Duodenal mucosa (tissue), 2 donors: ENCODE measurements at regions not wholly inside any gene's neighbourhood (a gene's known extent, or its start where the extent isn't known, plus 50 kb on each side); places are given as distances from the start of the nearest gene placed in this dataset.
"Not testable (repeated sequence)": the region's sequence is repeated elsewhere in the genome, so short reads cannot be mapped to it uniquely, and the experiment has no call there.

Experiments used
- H3K27ac ChIP-seq: one replicate; pipeline ENCODE4 v1.7.0; 2013; ENCODE audit warnings: low read depth, low read length
- H3K27me3 ChIP-seq, 2 donors: one replicate each; pipeline ENCODE4 v1.7.0; 2013; ENCODE audit warnings: low read length in 2 of 2, control low read depth in 1 of 2; ENCODE audit not compliant: insufficient read depth in 2 of 2, control insufficient read depth in 1 of 2
- H3K36me3 ChIP-seq, 2 donors: one replicate each; pipeline ENCODE4 v1.7.0; 2013; ENCODE audit warnings: low read length in 2 of 2, control low read depth in 1 of 2; ENCODE audit not compliant: insufficient read depth in 2 of 2, control insufficient read depth in 1 of 2
- H3K4me1 ChIP-seq, 2 donors: one replicate each; pipeline ENCODE4 v1.7.0; 2013; ENCODE audit warnings: low read length in 2 of 2, control low read depth in 1 of 2; ENCODE audit not compliant: insufficient read depth in 2 of 2, control insufficient read depth in 1 of 2
- H3K4me3 ChIP-seq, 2 donors: one replicate each; pipeline ENCODE4 v1.7.0; 2013; ENCODE audit warnings: low read length in 2 of 2, low read depth in 1 of 2
- H3K9ac ChIP-seq, 2 donors: one replicate each; pipeline ENCODE4 v1.7.0; 2013; ENCODE audit warnings: low read length in 2 of 2, low read depth in 1 of 2
- H3K9me3 ChIP-seq, 2 donors: one replicate each; pipeline ENCODE4 v1.7.0; 2013; ENCODE audit warnings: low read length in 2 of 2, control low read depth in 1 of 2; ENCODE audit not compliant: control insufficient read depth in 1 of 2

DNA sequence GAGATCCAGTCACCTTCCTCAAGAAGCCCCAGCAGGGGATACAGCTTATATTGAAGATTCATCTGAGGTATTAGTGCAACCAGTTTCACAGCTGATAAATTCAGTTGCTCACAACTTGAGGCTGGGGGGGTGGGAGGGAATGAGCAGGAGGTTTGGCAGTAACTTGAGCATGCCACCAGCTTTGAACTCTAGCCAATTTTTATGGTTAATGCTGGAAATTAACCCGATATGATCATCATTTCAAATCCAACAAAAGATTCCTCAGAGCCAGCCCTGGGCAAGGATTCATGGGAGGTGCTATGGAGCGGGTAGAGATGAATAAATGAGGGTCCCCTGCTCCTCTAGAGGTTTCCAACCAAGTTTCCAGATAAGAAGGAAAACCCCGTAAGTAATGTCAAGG lies 73.1 kb upstream of the HES1 start:
- no peak overlapping the region for H3K4me3 ChIP-seq
- H3K27me3 ChIP-seq, result no peaks in the 10 kb centered on the region
- H3K4me1 ChIP-seq, result peaks cover 2 to 6% of the 10 kb centered on the region in 2 donors
- H3K27ac ChIP-seq, result no peak overlapping the region
- no peak overlapping the region for H3K9ac ChIP-seq
- no peaks in the 10 kb centered on the region for H3K36me3 ChIP-seq
- H3K9me3 ChIP-seq, result no peaks in the 10 kb centered on the region

DNA sequence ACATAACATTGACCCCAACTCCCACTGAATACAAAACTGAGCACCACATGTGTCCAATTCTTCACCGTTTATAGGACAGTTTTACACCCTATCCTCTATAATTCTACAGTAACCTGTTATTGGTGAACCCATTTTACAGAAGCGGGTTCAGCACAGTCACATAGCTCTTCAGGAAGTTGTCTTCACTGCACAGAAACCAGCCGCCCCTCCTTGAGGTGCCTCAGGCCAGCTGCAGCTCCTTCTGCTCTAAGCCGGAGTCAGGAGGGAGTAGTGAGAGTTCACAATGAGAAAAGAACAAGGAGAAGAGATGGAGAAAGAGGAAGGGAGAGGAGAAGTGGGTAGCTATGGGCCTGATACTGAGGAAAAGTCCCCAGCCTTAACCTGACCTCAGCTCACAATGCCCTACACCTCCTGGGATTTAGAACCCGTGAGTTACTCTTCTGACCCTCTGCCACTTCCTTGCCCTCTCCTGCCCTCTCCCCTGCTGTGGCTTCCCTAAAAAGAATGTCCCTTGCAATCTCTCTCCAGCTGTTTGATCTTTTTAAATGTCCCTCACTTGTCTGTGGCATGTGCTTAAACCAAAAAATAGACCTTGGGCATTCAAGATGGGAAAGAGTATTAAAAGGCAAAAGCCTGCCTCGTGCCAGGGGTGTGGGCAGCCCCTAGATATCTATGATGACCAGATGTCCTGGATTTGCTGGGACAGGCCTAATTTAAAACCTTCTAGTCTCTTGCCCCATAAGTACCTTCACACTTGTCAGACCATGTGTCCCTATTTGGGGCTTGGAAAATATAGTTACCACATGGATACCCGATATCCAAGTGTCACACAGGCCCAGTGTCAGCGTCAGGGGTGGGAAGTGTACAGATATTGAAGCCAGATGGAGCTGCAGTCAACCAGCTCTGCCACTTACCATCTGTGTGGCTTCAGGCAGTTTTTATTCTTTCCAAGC lies 71.3 kb upstream of the HES1 start:
- no peak overlapping the region for H3K4me3 ChIP-seq
- no peaks in the 10 kb centered on the region for H3K27me3 ChIP-seq
- no peaks in the 10 kb centered on the region for H3K36me3 ChIP-seq
- H3K9me3 ChIP-seq, result no peaks in the 10 kb centered on the region
- H3K4me1 ChIP-seq, result peaks cover 0 to 6% of the 10 kb centered on the region in 2 donors
- H3K9ac ChIP-seq, result no peak overlapping the region
- no peak overlapping the region for H3K27ac ChIP-seq

DNA sequence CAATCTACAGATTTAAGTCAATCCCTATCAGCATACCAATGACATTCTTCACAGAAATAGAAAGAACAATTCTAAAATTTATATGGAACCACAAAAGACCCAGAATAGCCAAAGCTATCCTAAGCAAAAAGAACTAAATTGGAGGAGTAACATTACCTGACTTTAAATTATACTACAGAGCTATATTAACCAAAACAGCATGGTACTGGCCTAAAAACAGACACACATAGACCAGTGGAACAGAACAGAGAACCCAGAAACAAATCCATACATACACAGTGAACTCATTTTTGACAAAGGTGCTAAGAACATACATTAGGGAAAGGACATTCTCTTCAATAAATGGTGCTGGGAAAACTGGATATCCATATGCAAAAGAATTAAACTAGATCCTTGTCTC lies 68.6 kb upstream of the HES1 start:
- not testable (repeated sequence) for H3K9me3 ChIP-seq, H3K27me3 ChIP-seq, H3K36me3 ChIP-seq, H3K27ac ChIP-seq, H3K9ac ChIP-seq, H3K4me3 ChIP-seq
- H3K4me1 ChIP-seq, result peaks cover 12 to 18% of the 10 kb centered on the region in 2 donors

DNA sequence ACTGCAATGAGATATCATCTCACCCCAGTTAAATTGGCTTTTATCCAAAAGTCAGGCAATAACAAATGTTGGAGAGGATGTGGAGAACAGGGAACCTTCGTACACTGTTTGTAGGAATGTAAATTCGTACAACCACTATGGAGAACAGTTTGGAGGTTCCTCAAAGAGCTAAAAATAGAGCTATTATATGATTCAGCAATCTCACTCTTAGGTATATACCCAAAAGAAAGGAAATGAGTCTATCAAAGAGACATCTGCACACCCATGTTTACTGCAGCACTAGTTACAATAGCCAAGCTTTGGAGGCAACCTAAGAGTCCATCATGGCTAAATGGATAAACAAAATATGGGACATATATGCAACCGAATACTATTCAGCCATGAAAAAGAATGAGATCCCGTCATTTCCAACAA lies 68.0 kb upstream of the HES1 start:
- Histone ChIP-seq H3K4me3 (no peak overlapping the region), H3K9me3 (no peaks in the 10 kb centered on the region), H3K9ac (no peak overlapping the region), H3K36me3 (no peaks in the 10 kb centered on the region), H3K4me1 (peaks cover 16 to 22% of the 10 kb centered on the region in 2 donors), H3K27ac (no peak overlapping the region), H3K27me3 (no peaks in the 10 kb centered on the region)

DNA sequence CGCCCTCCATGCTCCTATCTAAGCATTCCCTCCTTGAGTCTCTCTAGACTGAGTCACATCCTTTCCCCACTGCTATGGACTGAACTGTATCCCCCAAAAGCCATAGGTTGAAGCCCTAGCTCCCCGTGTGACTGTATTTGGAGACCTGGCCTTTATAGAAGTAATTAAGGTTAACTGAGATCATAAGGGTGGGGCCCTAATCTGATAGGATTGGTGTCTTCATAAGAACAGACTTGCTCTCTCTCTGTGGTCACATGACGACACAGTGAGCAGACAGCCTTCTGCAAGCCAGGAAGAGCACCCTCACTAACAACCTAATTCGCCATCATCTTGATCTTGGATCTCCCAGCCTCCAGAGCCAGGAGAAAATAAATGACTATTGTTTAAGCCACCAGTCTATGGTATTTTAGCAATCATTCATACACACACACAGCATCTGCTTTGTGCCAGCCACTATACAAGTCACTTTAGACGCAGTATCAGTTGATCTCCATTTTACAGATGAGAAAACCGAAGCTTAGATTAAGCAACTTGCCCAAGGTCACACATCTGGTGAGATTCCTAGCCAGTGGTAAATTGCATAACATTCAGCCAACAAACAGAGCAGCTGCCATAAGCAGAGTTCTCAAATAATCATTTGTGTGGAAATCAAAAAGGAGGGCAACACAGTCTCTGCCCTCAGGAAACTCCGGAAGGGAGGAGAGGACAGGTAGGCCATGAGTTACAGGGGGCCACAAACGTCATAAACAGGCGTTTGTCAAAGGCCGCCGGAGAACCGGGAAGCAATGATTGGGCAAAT lies 66.3 kb upstream of the HES1 start:
- H3K4me1 ChIP-seq, result peaks cover 20 to 27% of the 10 kb centered on the region in 2 donors

DNA sequence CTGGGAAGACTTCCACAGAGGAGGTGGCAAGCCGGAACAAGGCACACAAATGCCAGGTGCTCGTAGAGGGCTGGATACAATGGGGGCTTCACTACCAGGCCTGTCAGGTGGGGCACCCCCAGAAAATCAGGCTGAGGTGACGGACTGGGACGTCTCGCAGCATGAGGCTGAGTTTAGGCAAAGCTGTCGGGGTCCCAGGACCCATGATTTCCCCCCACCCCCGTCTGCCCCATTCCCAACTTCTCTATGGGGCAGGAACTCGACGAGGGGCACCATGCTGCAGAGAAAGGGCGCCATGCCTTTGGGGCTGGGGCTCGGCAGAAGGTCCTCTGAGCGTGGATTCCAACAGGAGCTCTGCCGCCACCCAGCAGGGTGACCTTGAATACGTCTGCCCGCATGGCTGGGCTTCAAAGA lies 65.7 kb upstream of the HES1 start:
- no peaks in the 10 kb centered on the region for H3K9me3 ChIP-seq
- peaks cover 24 to 27% of the 10 kb centered on the region in 2 donors for H3K4me1 ChIP-seq
- peak overlapping the region; percentile 57 to 58 for H3K4me3 ChIP-seq
- peak overlapping the region; percentile 23 to 45 for H3K9ac ChIP-seq
- H3K36me3 ChIP-seq, result no peaks in the 10 kb centered on the region
- H3K27me3 ChIP-seq, result no peaks in the 10 kb centered on the region
- peak overlapping the region; percentile 63 for H3K27ac ChIP-seq

More for the DNA sequence above, 66.3 kb upstream of the HES1 start:
- H3K27me3 ChIP-seq, result no peaks in the 10 kb centered on the region
- no peak overlapping the region for H3K27ac ChIP-seq
- no peak overlapping the region for H3K9ac ChIP-seq
- no peaks in the 10 kb centered on the region for H3K9me3 ChIP-seq
- no peak overlapping the region for H3K4me3 ChIP-seq
- no peaks in the 10 kb centered on the region for H3K36me3 ChIP-seq

DNA sequence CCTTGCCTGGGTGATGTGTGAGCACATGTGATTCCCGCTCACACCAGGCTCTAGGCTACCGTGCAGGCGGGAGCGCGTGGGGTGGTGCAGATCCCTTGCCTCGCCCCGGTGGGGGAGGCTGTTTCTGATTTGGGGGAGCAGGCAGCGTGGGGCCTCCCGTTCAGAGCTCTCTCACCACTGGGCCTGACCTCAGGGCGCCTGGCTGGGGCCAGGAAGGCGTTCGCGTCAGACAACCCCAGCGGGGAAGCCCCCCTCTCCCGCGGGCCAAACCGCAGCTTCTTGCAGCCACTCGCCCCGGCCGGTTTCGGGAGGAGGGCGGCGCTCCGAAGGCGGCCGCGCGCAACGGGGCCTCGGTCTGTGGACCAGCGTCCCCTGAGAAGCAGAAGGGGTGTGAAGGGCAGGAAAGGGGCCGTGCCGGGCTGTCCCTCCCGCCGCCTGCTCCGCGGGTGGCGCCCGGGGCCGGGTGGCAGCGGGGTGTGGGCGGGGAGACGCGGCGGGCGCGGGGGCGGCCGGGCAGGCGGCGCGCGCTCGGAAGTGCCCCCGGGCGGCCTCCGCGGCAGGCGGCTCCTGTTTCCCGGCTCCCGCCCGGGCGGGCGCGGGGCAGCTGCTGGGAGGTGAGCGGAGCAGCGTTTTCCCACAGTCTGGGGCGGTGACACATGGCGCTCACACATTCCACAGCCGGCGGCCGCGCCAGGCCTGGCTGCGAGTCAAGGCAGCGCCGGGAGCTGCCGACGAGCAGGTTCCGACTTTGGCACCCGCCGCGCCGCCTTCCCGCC lies 65.1 kb upstream of the HES1 start:
- Histone ChIP-seq H3K9ac (peak overlapping the region; percentile 23 to 45), H3K4me1 (peaks cover 26 to 28% of the 10 kb centered on the region in 2 donors), H3K36me3 (no peaks in the 10 kb centered on the region), H3K9me3 (no peaks in the 10 kb centered on the region), H3K27me3 (no peaks in the 10 kb centered on the region), H3K27ac (peak overlapping the region; percentile 63), H3K4me3 (peak overlapping the region; percentile 57 to 58)

DNA sequence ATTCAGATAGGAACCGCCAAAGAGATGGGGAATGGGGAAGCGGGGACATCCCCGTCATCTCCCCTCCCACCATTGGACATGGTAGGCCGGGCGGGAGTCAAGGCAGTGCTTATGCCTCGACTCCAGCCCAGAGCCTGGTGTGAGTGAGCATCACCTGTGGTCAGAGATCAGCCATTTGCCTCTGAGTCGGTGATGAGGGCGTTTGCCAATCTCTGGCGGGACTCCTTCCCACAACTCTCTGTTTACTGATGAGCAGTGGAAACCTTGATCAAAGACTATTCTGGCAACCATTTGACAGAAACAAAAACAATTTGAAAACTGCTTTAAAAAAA lies 63.9 kb upstream of the HES1 start:
- no peak overlapping the region for H3K9ac ChIP-seq
- peaks cover 30 to 31% of the 10 kb centered on the region in 2 donors for H3K4me1 ChIP-seq

DNA sequence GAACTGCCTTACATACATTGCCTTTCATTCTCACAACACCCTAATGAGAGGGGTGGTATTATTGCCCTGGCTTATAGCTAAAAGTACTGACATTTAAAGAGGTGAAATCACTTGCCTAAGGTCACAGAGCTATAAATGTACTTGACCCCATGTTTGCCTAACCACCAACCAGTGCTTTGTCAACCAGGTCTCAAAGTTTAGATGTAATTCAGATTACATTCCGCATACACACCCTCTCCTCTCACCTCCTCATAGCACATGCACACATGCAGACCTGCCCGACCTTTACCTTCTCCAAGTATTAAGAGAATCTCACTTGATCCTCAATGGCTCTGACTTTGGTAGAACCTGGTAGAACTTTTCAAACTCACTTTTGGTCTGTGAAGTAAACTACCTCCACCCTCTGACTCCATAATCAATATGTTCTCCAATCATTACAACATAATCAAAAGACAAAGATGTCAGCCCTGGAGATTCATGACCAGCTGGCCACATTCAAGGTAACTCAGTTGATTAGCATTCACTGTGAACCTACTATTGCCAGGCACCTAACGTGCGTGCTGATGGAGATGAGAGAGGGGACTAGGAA lies 63.2 kb upstream of the HES1 start:
- Histone ChIP-seq H3K27ac (no peak overlapping the region), H3K4me1 (peaks cover 30 to 31% of the 10 kb centered on the region in 2 donors), H3K9me3 (no peaks in the 10 kb centered on the region), H3K4me3 (no peak overlapping the region), H3K27me3 (peaks cover 0 to 3% of the 10 kb centered on the region in 2 donors), H3K9ac (no peak overlapping the region), H3K36me3 (no peaks in the 10 kb centered on the region)

More for the DNA sequence above, 63.9 kb upstream of the HES1 start:
- no peaks in the 10 kb centered on the region for H3K36me3 ChIP-seq
- peak overlapping the region in 1 of 2 donors; percentile 24 for H3K4me3 ChIP-seq
- H3K9me3 ChIP-seq, result no peaks in the 10 kb centered on the region
- no peak overlapping the region for H3K27ac ChIP-seq
- H3K27me3 ChIP-seq, result no peaks in the 10 kb centered on the region
